ENCODE measurements at regions not wholly inside any gene's neighbourhood (a gene's known extent, or its start where the extent isn't known, plus 50 kb on each side); places are given as distances from the start of the nearest gene placed in this dataset.
"Not testable (repeated sequence)": the region's sequence is repeated elsewhere in the genome, so short reads cannot be mapped to it uniquely, and the experiment has no call there.

DNA sequence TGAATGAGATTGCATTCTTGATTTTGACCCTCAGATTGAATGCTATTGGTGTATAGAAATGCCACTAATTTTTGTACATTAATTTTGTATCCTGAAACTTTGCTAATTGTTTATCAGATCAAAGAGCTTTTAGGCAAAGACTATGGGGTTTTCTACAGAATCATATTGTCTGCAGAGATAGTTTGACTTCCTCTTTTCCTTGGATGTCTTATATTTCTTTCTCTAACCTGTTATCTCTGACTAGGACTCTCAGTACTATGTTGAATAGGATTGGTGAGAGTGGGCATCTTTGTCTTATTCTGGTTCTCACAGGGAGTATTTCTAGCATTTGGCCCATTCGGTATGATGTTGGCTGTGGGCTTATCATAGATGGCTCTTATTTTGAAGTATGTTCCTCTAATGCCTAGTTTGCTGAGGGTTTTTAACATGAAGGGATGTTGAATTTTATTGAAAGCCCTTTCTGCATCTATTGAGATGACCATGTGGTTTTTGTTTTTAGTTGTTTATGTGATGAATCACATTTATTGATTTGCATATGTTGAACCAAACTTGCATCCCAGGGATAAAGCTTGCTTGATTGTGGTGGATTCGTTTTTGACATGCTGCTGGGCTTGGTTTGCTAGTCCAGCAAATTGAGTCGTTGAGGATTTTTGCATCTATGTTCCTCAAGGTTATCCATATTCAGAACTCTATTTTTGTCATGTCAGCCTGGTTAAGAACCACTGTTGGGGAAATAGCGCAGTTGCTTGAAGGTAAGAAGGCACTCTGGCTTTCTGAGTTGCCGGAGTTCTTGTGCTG, 85.8 kb upstream of the NOTCH2NLA start:
- not testable (repeated sequence) for DNase-seq

- not testable (repeated sequence) for DNase-seq
Measured at GRCh38 chr1:146310579-146310978, 81.8 kb upstream of the NOTCH2NLA start.

- not testable (repeated sequence) for DNase-seq
Measured at GRCh38 chr1:146309427-146309826, 80.6 kb upstream of the NOTCH2NLA start.

- not testable (repeated sequence) for DNase-seq
Measured at GRCh38 chr1:146308892-146309291, 80.1 kb upstream of the NOTCH2NLA start.

DNA sequence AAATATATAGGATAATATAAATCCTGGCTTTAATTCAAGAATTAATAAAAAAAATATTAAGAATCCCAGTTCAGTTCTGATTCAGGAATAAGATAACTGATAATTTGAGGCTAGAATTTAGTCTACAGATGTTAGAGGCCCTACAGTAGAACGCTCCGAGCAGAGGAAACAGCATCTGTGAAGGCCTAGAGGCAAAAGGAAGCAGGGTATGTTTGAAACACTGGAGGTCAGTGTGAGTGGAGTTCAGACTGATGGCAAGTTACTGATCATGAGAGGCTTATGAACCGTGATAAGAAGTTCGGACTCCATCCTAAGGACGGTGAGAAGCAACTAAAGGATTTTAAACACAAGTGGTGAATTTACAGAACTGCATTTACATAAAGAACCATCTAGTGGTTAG, 79.3 kb upstream of the NOTCH2NLA start:
- DNase-seq, result not testable (repeated sequence)

- DNase-seq, result not testable (repeated sequence)
Measured at GRCh38 chr1:146307632-146308031, 78.8 kb upstream of the NOTCH2NLA start.

DNA sequence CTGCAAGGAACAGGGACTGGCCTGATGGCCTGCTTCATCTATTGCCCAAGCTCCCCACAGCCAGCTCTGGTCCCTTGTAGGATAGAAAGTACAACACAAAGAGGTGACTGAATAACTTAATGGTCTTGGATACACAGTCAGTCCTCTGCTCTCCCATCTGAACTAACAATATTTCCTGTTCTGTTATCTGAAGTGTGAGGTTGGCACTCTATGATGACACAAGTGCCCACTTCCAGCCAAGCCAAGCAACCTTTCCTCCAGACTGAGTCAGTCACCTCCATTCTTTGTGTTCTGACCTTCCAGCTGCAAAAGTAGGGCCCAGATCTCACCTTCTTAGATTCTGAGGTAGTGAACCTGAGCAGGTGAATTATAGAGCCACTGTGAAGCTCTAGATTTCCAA, 77.8 kb upstream of the NOTCH2NLA start:
- not testable (repeated sequence) for DNase-seq

GRCh38 chr1:146305442-146305841, 76.6 kb upstream of the NOTCH2NLA start:
- DNase-seq, result not testable (repeated sequence)

GRCh38 chr1:146298575-146298897, 69.7 kb upstream of the NOTCH2NLA start:
- DNase-seq, result not testable (repeated sequence)

- not testable (repeated sequence) for DNase-seq
Measured at GRCh38 chr1:146297781-146298574, 69.2 kb upstream of the NOTCH2NLA start.

DNA sequence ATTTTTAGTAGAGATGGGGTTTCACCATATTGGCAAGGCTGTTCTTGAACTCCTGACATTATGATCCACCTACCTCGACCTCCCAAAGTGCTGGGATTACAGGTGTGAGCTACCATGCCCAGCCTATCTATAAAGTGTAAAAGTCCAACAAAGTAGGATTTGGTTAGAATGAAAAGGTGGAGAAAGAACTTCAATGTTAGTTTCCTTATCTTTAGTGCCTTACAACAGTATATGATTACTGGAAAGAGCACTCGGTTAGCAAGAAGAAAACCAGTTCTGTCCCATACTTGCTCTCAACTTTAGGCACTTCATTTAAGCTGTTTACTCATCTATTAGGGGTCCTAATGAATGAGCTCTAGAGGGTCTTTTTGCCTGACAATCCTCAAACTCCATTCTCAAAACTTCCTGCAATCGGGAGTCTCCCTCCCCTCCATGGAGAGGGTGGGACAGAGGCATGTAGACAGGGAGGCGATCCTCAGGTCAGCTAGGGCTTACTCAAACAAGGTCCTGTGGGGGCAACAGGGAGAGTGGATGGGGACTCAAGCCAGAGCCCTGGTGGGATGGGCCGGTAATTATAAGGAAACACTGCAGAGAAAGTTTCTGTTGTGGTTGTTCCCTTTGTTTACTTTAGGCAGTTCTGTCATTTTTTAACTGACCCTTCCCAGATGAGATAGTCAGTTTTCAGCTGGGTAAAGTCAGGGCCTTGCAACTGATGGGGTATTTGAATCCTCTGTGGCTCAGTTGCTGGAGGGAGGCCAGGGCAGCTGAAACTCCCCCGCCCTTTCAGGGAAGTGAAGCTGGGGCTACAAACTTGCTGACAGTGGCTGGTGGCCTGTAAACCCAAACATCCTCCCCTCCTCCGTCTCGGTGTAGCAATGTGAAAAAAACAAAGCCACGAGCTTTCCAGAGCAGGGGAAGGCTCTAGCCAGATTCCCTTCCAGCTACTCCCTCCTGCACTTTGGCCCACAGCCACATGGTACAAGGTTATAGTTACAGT, 64.4 kb upstream of the NOTCH2NLA start:
- not testable (repeated sequence) for DNase-seq

- not testable (repeated sequence) for DNase-seq
Measured at GRCh38 chr1:146292424-146292823, 63.6 kb upstream of the NOTCH2NLA start.

DNA sequence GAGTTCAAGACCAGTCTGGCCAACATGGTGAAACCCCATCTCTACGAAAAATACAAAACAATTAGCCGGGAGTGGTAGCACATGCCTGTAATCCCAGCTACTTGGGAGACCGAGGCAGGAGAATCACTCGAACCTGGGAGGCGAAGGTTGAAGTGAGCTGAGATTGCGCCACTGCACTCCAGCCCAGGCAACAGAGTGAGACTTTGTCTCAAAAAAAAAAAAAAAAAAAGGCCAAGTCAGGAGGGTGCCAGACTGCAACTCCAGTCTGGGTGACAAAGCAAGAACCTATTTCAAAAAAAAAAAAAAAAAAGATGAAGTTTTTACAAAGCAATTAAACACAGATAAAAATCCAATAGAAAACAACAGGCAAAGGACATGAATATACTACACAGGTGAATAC, 59.1 kb upstream of the NOTCH2NLA start:
- DNase-seq, result not testable (repeated sequence)

GRCh38 chr1:146284760-146285159, 55.9 kb upstream of the NOTCH2NLA start:
- not testable (repeated sequence) for DNase-seq

DNA sequence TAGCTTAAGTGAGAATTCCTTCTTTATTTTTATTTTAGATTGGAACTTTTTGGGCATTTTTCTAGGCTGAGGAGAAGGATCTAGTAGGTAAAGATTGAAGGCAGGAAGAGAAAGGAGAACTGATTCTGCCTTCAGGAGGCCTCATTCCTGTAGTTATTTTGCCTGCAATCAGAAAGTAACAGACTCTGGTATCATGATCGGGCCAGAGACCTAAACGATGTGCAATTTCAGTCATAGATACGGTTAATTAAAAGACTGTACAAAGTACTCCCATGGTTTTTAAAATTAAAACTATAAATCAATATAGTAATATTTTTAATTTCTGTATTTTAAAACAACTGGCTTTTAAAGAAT, 54.7 kb upstream of the NOTCH2NLA start:
- DNase-seq, result not testable (repeated sequence)

DNA sequence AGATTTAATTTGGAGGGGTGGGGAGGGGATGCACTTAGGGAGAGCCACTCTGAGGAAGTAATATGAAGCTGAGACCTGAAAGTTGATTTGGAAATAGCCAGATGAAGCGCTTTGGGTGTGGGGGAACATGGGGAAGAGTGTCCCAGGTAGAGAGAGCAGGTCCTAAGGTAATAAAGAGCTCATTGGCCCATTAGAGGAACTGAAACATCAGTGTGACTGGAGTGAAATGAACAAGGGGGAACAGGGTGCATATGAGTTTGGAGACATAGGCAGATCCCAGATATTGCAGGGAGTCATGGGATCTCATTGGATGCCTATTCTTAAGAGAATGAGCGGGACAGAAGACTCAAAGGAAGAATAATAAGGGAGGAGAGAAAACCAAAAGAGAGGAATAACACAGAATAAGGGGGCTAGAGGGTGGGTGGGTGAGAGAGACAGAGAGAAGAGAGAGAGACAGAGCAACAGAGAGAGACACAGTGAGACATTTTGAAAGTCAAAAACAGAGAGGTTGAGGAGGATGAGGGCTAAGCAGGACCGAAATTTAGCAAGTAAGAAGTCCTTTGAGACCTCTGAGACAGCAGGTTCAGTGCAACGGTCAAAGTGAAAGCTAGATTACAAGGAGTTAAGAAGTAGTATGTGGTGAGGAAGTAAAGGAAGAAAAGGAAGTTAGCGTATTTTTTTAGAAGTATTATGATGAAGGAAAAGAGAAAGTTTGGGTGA, 54.1 kb upstream of the NOTCH2NLA start:
- not testable (repeated sequence) for DNase-seq

- not testable (repeated sequence) for DNase-seq
Measured at GRCh38 chr1:146281522-146281921, 52.7 kb upstream of the NOTCH2NLA start.

GRCh38 chr1:146278758-146279157, 49.9 kb upstream of the NOTCH2NLA start:
- not testable (repeated sequence) for DNase-seq
